Caki2 (cell line): ENCODE measurements at regions not wholly inside any gene's neighbourhood (a gene's known extent, or its start where the extent isn't known, plus 50 kb on each side); places are given as distances from the start of the nearest gene placed in this dataset.

Experiments
- DNase-seq: peaks from one replicate; pipeline ENCODE4 v3.0.0-alpha.2; 2015; ENCODE audit warnings: low read depth
- in situ Hi-C: cut with HindIII; loops from 2 replicates; pipeline ENCODE4 v1.10.0; 2016; ENCODE audit warnings: low sequenced_read_pairs, low pct_unique_long_range_greater_than_20kb, mixed read lengths

DNA sequence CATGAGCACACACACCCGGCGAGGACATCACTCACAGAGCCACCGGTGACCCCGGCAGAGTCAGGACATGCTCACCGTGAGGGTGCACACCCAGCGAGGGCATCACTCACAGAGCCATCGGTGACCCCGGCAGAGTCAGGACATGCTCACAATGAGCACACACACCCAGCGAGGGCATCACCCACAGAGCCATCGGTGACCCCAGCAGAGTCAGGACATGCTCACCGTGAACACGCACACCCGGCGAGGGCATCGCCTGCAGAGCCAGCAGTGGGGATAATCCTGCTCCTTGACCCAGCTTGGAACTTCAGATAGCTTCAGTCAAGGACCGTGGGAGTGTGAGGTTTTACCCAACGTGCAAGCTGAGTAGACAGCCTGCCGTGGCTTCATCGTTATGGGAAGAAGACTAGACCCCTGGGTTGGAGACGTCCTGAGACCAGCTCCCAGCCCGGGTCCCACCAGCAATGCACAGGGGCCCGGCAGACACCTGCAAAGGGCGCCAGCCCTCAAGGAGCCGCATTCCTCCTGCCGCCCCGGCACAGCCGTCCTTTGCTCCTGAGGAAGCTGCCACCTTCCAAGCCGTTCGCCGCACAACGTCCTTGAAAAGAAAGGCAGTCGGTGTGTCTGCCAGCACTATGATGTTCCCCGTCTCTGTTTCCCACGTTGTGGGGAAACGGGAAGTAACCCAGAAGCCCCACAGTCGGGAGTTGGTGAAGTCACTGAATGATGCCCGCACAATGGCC, 192.3 kb downstream of the DLL1 start:
- in situ Hi-C loops = no loop called here
- no peak for DNase-seq

DNA sequence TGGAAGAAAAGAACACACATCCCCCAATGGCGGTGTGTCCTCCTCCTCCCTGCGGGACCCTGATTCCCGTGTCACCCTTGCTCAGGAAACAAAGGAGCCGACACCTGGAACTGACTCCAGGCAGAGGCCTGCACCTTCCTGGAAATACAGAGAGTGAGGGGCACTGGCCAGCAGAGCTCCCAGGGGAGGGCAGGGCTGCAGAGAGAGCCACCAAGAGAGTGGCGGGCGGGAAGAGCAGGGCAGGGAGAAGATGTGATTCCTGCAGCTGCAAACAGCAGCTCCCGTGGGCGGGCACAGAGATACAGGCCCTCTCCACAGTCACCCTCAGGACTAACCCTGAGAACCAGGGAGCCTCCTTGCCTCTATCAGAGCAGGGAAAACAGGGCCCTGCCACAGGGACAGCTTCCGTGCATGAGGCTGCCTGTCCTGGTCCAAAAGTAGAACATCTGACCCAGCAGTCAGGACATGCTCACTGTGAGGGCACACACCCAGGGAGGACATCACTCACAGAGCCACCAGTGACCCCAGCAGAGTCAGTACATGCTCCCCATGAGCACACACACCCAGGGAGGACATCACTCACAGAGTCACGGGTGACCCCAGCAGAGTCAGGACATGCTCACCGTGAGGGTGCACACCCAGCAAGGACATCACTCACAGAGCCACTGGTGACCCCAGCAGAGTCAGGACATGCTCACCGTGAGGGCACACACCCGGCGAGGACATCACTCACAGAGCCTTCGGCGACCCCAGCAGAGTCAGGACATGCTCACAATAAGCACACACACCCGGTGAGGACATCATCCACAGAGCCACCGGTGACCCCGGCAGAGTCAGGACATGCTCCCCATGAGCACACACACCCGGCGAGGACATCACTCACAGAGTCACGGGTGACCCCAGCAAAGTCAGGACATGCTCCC, 193.1 kb downstream of the DLL1 start:
- DNase-seq = no peak
- in situ Hi-C loops = no loop called here

DNA sequence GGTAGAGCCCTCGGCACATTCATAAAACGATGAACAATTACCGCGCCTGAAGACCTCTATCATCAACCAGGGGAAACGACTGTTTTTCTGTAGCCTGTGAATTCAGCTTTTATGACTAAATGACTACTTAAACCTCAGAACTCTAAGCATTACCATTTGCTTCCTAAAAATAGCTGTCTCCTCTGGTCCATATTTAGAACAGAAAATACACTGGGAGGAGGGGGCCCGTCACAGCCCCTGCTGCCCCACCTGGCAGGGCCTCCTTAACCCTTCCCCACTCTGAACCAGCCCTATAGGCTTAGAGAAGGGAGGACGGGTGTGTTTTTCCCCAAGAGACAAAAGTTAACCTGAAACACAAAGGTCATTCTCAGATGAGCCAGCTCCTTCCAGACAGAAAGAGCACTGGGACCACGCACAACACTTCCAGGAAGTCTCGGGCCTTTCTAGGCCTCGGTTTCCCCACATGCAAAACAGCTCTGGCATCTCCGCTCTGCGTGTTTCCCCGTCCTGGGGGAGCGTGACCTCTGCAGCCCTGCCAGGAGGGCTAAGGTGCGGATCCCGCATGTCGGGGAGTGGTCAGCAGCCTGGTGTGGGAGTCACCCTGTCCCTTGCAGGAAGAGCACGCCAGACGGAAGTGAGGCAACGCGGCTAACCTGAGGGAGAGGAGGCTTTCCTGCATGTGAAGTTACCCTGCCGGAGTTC, 193.9 kb downstream of the DLL1 start:
- DNase-seq = no peak
- in situ Hi-C loops = no loop called here

DNA sequence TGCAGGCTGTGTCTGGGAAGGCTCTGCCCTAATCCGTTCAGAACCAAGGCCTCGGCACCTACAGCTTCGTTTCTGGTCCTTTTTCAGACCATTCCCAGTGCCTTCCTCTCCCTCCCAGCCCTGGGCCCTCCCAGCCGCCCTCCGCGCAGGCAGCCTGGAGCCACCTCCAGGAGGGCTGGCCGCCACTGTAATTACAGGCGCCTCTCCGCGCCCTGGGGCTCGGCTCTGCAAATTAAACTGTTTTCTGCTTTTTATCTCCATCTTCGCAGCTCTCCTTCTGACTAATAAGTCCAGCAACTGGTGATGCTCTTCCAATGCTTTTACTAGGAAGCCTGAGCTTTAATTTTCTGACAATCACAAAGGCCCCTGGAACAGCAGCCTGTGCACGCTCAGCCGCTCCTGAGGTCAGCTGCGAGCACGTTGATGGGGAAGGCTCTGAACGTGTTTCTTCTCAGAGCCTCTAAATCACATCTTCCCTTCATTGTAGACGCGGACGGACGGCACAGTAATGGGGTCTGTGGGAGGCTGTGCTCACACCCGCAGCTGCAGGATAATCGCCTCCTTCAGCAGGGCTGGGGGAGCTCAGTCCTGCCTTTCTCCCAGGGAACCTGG, 194.6 kb downstream of the DLL1 start:
- no peak for DNase-seq
- in situ Hi-C loops = no loop called here

DNA sequence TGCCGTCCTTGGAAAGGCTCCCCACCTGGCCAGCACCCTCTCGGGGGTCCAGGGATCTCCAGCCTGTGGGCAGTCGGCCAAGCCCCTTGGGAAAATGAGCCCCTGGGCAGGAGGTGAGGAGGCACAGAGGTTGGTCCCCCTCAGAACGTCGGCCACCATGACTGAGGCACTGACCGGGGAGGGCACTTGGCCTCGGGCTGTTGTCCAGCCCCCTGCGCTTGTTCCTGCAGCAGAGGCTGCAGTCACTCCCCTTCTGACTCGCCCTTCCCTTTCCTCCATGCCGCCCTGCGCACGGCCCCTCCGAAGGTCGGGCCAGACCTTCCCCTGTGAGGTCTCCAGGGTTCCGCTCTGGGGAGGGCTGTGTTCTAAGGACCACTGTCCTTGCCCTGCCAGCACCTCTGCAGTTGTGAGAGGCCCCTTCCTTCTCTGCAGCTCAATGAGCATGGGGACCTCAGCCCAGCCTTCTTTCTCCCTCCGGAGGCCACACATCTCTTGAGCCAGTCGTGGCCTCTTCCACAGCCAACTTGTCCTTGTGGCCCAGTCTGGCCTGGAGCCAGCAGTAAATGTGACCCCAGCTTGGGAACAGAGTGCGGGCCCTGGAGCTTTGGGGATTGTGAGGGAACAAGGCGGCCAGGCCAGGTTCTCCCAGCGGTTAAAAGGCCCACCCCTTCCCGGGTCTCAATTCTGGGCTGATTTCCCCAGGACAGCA, 195.5 kb downstream of the DLL1 start:
- in situ Hi-C loops = no loop called here
- DNase-seq = no peak

DNA sequence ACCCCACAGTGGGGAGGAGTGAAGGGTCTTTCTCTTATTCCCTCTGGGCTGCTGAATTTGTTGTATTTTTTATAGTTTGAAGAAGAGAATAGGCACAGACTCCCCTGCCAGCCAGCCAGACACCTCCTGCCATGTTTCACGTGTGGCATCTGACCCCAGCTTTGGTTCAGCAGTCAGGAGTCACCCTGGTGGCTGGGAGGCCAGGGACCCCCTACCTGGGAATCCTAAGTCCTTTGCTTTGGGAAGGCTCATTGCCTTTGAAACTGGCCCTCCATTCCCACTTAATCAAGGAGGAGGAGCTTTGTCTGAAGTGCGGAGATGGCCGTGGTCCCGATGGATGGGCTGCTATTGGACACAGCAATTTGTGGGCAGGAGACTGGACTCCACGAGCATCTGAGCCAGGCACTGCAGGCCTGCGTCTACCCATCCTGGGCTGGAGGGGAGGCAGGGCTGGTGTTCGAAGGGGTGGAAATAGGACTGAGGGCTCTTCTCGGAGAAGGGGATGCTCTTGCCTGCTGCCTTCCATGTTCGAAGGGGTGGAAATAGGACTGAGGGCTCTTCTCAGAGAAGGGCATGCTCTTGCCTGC, 196.1 kb downstream of the DLL1 start:
- no peak for DNase-seq
- in situ Hi-C loops = no loop called here

DNA sequence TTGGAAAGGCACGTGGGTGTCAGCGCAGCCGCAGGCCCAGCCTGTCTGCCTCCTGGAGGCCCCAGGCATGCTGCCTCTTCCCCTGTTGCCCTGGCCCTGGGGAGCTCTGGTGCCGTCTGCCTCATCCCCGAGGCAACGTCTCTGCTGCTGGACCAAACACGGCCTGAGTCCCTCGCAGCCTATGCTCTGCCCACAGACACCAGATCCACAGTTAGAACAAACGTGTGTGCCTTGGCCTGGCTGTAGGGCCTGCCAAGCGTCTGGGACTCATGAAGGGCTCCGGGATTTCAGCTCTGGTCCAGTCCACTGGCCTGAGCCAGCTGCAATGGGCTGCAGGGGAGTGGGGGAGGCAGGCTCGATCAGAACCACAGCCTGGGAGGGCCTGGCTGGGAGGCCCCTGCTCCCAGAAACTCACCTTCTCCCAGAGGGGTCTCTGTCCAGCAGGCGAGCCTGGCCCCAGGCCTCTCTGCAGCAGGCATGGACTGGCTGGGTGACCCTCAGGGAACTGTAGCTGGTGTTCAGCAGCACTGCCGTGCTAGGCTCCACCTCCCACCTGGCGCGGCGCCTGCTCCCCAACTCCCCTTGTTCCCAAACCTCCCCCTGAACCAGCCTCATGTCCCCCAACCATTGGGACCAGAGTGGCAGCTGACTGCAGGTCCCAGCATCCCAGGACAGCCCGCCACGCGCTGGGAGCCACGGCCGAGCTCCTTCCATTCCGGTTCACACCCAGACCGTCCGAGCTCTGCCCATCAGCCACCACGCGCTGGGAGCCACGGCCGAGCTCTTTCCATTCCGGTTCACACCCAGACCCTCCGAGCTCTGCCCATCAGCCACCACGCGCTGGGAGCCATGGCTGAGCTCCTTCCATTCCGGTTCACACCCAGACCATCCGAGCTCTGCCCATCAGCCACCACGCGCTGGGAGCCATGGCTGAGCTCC, 197.0 kb downstream of the DLL1 start:
- in situ Hi-C loops = no loop called here
- no peak for DNase-seq

DNA sequence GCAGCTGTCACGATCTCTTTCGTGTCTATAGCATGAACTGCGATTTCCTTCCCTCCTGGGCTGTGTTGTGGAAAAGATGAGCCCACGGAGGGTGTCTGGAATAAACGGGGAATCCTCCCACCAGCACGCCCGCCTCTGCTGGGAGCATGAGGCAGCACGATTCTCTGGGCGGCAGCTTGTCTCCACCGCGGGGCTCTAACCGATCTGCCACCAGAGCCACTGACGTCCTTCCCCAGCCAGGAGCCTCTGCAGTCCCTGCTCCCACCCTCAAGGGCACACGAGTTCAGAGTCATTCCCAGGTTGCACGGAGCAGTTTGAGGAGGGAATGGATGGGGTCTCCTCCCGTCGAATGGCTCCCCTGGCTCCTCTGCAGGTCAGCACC, 197.6 kb downstream of the DLL1 start:
- in situ Hi-C loops = no loop called here
- DNase-seq = no peak

DNA sequence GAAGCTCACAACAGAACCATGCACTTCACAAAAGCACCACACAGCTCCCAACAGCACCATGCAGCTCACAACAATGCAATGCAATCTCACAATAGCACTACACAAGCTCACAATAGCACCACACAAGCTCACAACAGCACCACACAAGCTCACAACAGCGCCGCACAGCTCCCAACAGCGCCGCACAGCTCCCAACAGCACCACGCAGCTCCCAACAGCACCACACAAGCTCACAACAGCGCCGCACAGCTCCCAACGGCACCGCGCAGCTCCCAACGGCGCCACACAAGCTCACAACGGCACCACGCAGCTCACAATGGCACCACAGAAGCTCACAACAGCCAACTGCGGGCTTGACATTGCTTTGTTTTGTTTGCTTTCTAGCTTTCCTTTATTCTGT, 198.1 kb downstream of the DLL1 start:
- DNase-seq = no peak
- in situ Hi-C loops = no loop called here

DNA sequence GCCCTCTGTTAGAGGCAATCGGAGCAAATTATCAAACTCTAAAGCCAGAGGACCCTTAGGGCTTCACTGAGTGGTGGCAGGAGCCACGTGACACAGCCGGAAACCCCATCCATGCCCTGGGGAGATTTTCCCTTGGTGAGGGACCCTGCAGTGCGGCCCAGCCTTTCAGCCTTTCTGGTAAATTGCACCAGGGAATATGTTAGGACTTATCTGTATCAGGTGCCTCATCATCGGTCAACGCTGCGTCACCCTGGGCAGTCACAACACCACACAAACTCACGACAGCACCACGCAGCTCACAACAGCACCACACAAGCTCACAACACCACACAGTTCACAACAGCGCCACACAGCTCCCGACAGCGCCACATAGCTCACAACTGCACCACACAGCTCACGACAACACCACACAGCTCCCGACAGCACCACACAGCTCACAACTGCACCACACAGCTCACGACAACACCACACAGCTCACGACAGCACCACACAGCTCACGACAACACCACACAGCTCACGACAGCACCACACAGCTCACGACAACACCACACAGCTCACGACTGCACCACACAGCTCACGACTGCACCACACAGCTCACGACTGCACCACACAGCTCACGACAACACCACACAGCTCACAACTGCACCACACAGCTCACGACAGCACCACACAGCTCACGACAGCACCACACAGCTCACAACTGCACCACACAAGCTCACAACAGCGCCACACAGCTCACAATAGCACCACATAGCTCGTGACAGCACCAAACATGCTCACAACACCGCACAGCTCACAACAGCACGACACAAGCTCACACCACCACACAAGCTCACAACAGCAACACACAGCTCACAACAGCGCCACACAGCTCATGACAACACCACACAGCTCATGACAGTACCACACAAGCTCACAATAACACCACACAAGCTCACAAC, 199.0 kb downstream of the DLL1 start:
- in situ Hi-C loops = no loop called here
- DNase-seq = no peak

DNA sequence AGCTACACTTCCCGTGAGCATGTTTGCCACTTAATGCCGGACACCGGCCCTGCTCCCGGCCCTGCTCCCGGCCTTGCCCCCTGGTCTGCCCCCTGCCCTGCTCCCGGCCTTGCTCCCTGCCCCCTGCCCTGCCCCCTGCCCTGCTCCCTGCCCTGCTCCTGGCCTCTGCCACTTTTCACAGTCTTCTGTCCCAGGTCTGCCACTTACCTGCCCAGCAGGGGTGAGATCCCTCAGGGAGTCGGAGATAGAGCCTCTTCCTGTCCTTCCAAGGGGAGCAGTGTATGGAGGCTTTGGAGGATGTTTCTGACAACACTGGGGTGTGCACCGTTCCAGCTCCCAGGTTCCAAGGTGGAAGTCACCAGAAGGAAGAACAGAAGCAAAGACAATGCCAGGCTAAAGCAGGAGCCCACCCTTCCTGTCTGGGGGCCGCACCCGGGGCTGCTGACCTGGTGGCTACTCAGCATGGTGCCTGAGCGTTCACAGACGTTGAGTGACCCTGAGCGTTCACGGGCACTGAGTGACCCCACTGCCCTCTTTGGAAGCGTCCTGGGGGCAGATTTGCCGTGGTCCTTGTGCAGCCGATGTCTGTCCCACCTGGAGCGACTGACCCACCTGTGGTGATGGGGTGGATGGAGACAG, 199.8 kb downstream of the DLL1 start:
- in situ Hi-C loops = no loop called here
- no peak for DNase-seq

DNA sequence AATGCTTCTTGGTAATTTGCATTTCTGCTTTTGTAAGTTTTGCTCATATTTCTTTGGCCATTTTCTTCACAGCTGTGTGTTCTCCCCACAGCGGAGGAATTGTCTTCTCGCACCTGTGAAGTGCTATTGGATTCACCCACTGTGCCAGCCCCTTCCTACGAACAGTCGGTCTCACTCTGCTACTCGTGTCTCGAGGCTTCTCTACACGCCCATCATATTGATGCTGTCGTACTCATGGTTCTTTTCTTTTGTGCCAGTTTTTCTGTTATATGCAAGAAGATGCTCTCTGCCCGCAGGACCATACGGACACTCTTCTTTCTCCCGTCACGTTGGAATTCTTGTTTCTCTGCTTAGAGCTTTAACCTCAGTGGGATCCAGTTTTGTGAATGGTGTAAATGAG, 200.3 kb downstream of the DLL1 start:
- DNase-seq = no peak
- in situ Hi-C loops = no loop called here

DNA sequence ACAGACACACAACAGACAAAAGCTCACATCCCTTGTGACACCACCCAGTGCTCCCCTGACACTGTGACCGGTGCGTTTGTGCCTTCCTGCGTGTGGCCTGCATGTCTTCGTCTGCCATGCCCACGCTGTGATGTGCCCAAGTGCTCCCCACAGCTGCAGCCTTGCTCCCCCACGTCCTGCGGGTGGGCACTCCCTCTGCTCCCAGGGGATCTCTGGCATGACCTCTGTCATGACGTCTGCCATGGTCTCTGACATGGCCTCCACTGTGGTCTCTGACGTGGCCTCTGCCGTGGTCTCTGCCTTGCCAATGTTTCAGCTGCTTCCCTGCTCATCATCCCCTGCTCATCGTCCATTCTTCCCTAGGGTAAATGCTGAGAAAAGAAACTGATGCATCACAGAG, 200.9 kb downstream of the DLL1 start:
- in situ Hi-C loops = no loop called here
- DNase-seq = no peak

DNA sequence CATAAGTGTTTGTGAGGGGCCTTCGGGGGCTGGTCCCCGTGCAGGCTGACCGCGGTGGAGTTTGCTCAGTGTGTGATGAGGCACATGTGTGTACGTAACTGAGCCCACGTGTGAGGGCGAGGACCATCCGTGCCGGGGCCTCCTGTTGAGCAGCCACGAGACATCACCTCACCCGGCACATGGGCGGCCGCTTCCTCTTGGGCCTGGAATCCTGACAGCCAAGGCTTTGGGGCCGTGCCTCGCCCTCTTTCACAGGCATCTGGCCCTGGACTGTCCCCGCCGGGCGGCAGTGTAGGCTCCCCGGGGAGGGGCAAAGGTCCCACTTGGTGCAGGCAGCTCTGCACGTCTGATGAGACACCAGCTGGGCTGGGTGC, 202.3 kb downstream of the DLL1 start:
- no peak for DNase-seq
- in situ Hi-C loops = no loop called here

DNA sequence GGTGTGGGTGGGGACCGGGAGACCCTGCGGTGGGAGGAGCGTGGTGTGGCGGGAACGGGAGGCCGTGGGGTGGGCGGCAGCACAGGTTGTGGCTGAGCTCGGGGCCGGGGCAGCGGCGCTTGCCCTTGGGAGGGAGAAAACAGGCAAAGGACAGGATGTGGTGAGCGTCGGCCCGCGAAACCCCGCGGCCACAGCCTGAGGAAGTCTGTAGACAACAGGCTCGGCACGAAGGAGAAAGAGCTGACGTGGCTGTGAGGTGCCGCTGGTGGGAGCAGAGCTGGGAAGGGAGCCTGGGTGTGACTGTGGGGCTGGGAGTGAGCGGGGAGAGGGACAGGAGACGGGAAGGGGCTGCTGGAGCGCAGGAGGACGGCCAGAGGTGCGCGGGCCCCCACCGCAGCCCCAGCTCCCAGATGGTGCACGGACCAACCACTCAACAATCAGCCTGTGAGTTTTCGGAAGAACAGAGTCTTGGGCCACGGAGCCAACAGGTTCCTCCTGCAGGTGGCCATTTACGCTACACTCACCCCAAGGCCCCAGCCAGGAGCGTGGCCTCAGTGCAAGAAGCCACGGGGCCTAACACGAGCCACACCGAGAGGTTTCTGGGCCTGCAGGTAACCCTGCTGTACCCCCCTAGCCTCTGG, 202.8 kb downstream of the DLL1 start:
- in situ Hi-C loops = no loop called here
- DNase-seq = no peak
